H9 (cell line): ENCODE measurements at regions not wholly inside any gene's neighbourhood (a gene's known extent, or its start where the extent isn't known, plus 50 kb on each side); places are given as distances from the start of the nearest gene placed in this dataset.

Experiments used
- DNase-seq: peaks from one replicate; pipeline ENCODE4 v3.0.0-alpha.2; 2017
- H2AFZ ChIP-seq: one replicate; pipeline ENCODE4 v1.6.1; 2013; ENCODE audit warnings: mild to moderate bottlenecking, low read length, control low read depth, moderate library complexity
- H2AK5ac ChIP-seq: 2 replicates; pipeline ENCODE4 v1.6.1; 2013; ENCODE audit warnings: low read length, control low read depth, mixed read lengths; ENCODE audit not compliant: insufficient read length
- H2BK120ac ChIP-seq: one replicate; pipeline ENCODE4 v1.6.1; 2013; ENCODE audit warnings: low read depth, mild to moderate bottlenecking, low read length, control low read depth, inconsistent platforms; ENCODE audit not compliant: poor library complexity, severe bottlenecking
- H2BK12ac ChIP-seq: 2 replicates; pipeline ENCODE4 v1.6.1; 2013; ENCODE audit warnings: low read length, control low read depth, mixed read lengths, low read depth; ENCODE audit not compliant: insufficient read length
- H2BK15ac ChIP-seq: 2 replicates; pipeline ENCODE4 v1.6.1; 2013; ENCODE audit warnings: low read depth, low read length, control low read depth
- H2BK20ac ChIP-seq: one replicate; pipeline ENCODE4 v1.6.1; 2013; ENCODE audit warnings: low read depth, mild to moderate bottlenecking, low read length, control low read depth, inconsistent platforms; ENCODE audit not compliant: poor library complexity, severe bottlenecking
- H2BK5ac ChIP-seq: 2 replicates; pipeline ENCODE4 v1.6.1; 2013; ENCODE audit warnings: low read length, control low read depth, mixed read lengths; ENCODE audit not compliant: insufficient read length
- H3K14ac ChIP-seq: 2 replicates; pipeline ENCODE4 v1.6.1; 2013; ENCODE audit warnings: low read length, control low read depth; ENCODE audit not compliant: insufficient read depth
- H3K18ac ChIP-seq: 2 replicates; pipeline ENCODE4 v1.6.1; 2013; ENCODE audit warnings: low read depth, mild to moderate bottlenecking, mixed read lengths, low read length, control low read depth; ENCODE audit not compliant: insufficient read length
- H3K23ac ChIP-seq: 2 replicates; pipeline ENCODE4 v1.6.1; 2013; ENCODE audit warnings: low read length, control low read depth, mixed read lengths, low read depth; ENCODE audit not compliant: insufficient read length
- H3K23me2 ChIP-seq: 2 replicates; pipeline ENCODE4 v1.6.1; 2013; ENCODE audit warnings: low read depth, mild to moderate bottlenecking, mixed read lengths, low read length, control low read depth; ENCODE audit not compliant: insufficient read length, poor library complexity, severe bottlenecking
- H3K27ac ChIP-seq: 2 replicates; pipeline ENCODE4 v1.5.1; 2013; ENCODE audit warnings: low read length, control low read depth, mixed read lengths, low read depth; ENCODE audit not compliant: insufficient read length
- H3K27me3 ChIP-seq: 2 replicates; pipeline ENCODE4 v1.6.1; 2013; ENCODE audit warnings: low read length, control low read depth, inconsistent platforms; ENCODE audit not compliant: insufficient read depth
- H3K4ac ChIP-seq: 2 replicates; pipeline ENCODE4 v1.6.1; 2013; ENCODE audit warnings: low read depth, mild to moderate bottlenecking, control low read depth, inconsistent platforms, low read length, moderate library complexity
- H3K4me1 ChIP-seq: 2 replicates; pipeline ENCODE4 v1.6.1; 2013; ENCODE audit warnings: low read length, control low read depth, inconsistent platforms; ENCODE audit not compliant: insufficient read depth
- H3K4me2 ChIP-seq: 2 replicates; pipeline ENCODE4 v1.6.1; 2013; ENCODE audit warnings: low read length, control low read depth, mixed read lengths; ENCODE audit not compliant: insufficient read length, insufficient read depth
- H3K56ac ChIP-seq: 2 replicates; pipeline ENCODE4 v1.6.1; 2013; ENCODE audit warnings: low read depth, mild to moderate bottlenecking, mixed read lengths, low read length, control low read depth; ENCODE audit not compliant: insufficient read length
- H3K79me1 ChIP-seq: 2 replicates; pipeline ENCODE4 v1.6.1; 2013; ENCODE audit warnings: low read depth, mild to moderate bottlenecking, moderate library complexity, low read length, control low read depth, inconsistent platforms; ENCODE audit not compliant: insufficient read depth, poor library complexity, severe bottlenecking
- H3K79me2 ChIP-seq: 2 replicates; pipeline ENCODE4 v1.6.1; 2013; ENCODE audit warnings: low read length, control low read depth, inconsistent platforms; ENCODE audit not compliant: insufficient read depth
- H3K9ac ChIP-seq: 2 replicates; pipeline ENCODE4 v1.6.1; 2013; ENCODE audit warnings: low read length, control low read depth, mixed read lengths; ENCODE audit not compliant: insufficient read length; ENCODE audit errors: extremely low read depth
- H3K9me3 ChIP-seq: one replicate; pipeline ENCODE4 v1.6.1; 2013; ENCODE audit warnings: low read depth, low read length, inconsistent platforms; ENCODE audit not compliant: control insufficient read depth
- H3T11ph ChIP-seq: one replicate; pipeline ENCODE4 v1.6.1; 2013; ENCODE audit warnings: mild to moderate bottlenecking, low read length, control low read depth, inconsistent platforms
- H4K20me1 ChIP-seq: one replicate; pipeline ENCODE4 v1.6.1; 2013; ENCODE audit not compliant: control insufficient read depth, insufficient read length, insufficient read depth
- H4K5ac ChIP-seq: 2 replicates; pipeline ENCODE4 v1.6.1; 2013; ENCODE audit warnings: low read depth, mild to moderate bottlenecking, mixed read lengths, low read length, control low read depth; ENCODE audit not compliant: insufficient read length
- H4K8ac ChIP-seq: replicated peaks from 2 replicates; pipeline ENCODE4 v1.6.1; 2013; ENCODE audit warnings: low read length, control low read depth, mixed read lengths, low read depth; ENCODE audit not compliant: insufficient read length
- H4K91ac ChIP-seq: 2 replicates; pipeline ENCODE4 v1.6.1; 2013; ENCODE audit warnings: low read depth, mild to moderate bottlenecking, moderate library complexity, mixed read lengths, low read length, control low read depth; ENCODE audit not compliant: insufficient read length
- H3K27ac Mint-ChIP-seq, 3 experiments: 2 replicates in 2 of 3; 3 replicates in 1 of 3; pipeline ENCODE4 v1.8.0; 2020 to 2021; ENCODE audit warnings: mixed read lengths in 3 of 3, mild to moderate bottlenecking in 1 of 3, moderate library complexity in 1 of 3
- H3K27me3 Mint-ChIP-seq: 2 replicates; pipeline ENCODE4 v1.8.0; 2021; ENCODE audit warnings: low read depth, mild to moderate bottlenecking, moderate library complexity, mixed read lengths
- H3K36me3 Mint-ChIP-seq, 3 experiments: 2 replicates in 2 of 3; 3 replicates in 1 of 3; pipeline ENCODE4 v1.8.0; 2020 to 2021; ENCODE audit warnings: low read depth in 3 of 3, mixed read lengths in 3 of 3; ENCODE audit not compliant: insufficient read depth in 1 of 3
- H3K4me1 Mint-ChIP-seq, 2 experiments: 2 replicates each; pipeline ENCODE4 v1.8.0; 2020; ENCODE audit warnings: mixed read lengths in 2 of 2
- H3K4me3 Mint-ChIP-seq, 2 experiments: 2 replicates in 1 of 2; 3 replicates in 1 of 2; pipeline ENCODE4 v1.8.0; 2020 to 2021; ENCODE audit warnings: mild to moderate bottlenecking in 2 of 2, mixed read lengths in 2 of 2, moderate library complexity in 1 of 2
- H3K9me3 Mint-ChIP-seq, 2 experiments: 2 replicates in 1 of 2; 3 replicates in 1 of 2; pipeline ENCODE4 v1.8.0; 2020; ENCODE audit warnings: mild to moderate bottlenecking in 2 of 2, mixed read lengths in 2 of 2, moderate library complexity in 1 of 2
- WGBS: extraction: QIAGEN DNeasy Blood & Tissue Kit; methylation state at CpG from one replicate; pipeline ENCODE4 v1.1.7; 2013; ENCODE audit warnings: missing lambda C conversion rate, low lambda C conversion rate, mixed read lengths; ENCODE audit not compliant: insufficient read length; ENCODE audit errors: extremely low coverage; 5-methylcytosine and 5-hydroxymethylcytosine counted together
- TF ChIP-seq, protein P1 (sequence below): fragments of 200-600 bp; sonication (generic); conservative IDR thresholded peaks from 3 replicates; pipeline ENCODE4 v1.8.0; 2021; ENCODE audit warnings: antibody characterized with exemption, mild to moderate bottlenecking

DNA sequence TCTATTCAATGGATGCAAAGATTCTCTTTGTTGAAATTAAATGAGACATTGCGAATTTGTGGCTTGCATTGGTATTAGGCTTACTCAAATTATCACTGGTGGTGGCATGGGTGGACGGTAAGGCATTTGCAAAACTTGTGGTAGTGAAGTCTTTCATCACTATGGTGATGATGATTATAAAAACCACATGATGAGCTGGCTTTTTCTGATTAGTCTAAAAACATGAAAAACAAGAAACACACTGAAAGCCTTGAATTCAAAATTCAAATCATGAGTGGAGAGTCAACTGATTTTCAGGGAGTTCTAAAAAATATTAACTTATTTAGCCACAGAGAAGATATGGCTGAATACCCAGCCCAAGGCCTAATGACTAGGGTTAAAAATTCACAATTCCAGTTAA lies 99.8 kb upstream of the HGF start:
- Histone ChIP-seq H2BK120ac (no peak overlapping the region), H4K91ac (no peak overlapping the region), H3T11ph (no peak overlapping the region), H2AK5ac (no peak overlapping the region), H2BK12ac (no peak overlapping the region), H3K9me3 (no peaks in the 10 kb centered on the region), H3K4ac (no peak overlapping the region), H4K8ac (no peak overlapping the region), H2BK5ac (no peak overlapping the region), H3K79me2 (no peaks in the 10 kb centered on the region), H3K79me1 (no peaks in the 10 kb centered on the region), H3K56ac (no peak overlapping the region), H3K27ac (no peak overlapping the region), H4K20me1 (no peaks in the 10 kb centered on the region), H2BK20ac (no peak overlapping the region), H3K4me1 (no peaks in the 10 kb centered on the region), H3K18ac (no peak overlapping the region), H3K4me2 (no peak overlapping the region), H3K14ac (no peak overlapping the region), H3K23me2 (no peaks in the 10 kb centered on the region), H3K9ac (no peak overlapping the region), H3K23ac (no peak overlapping the region), H2AFZ (no peak overlapping the region), H2BK15ac (no peak overlapping the region), H4K5ac (no peak overlapping the region), H3K27me3 (no peaks in the 10 kb centered on the region)
- Mint-ChIP-seq H3K4me3 (no peak overlapping the region), H3K36me3 (no peaks in the 10 kb centered on the region), H3K9me3 (no peaks in the 10 kb centered on the region), H3K4me1 (no peaks in the 10 kb centered on the region), H3K27me3 (no peaks in the 10 kb centered on the region), H3K27ac (no peak overlapping the region)
- DNase-seq = no peak
- WGBS = no CpG with 5 or more reads among the region's 2 CpGs
- TF ChIP-seq, protein P1, sequence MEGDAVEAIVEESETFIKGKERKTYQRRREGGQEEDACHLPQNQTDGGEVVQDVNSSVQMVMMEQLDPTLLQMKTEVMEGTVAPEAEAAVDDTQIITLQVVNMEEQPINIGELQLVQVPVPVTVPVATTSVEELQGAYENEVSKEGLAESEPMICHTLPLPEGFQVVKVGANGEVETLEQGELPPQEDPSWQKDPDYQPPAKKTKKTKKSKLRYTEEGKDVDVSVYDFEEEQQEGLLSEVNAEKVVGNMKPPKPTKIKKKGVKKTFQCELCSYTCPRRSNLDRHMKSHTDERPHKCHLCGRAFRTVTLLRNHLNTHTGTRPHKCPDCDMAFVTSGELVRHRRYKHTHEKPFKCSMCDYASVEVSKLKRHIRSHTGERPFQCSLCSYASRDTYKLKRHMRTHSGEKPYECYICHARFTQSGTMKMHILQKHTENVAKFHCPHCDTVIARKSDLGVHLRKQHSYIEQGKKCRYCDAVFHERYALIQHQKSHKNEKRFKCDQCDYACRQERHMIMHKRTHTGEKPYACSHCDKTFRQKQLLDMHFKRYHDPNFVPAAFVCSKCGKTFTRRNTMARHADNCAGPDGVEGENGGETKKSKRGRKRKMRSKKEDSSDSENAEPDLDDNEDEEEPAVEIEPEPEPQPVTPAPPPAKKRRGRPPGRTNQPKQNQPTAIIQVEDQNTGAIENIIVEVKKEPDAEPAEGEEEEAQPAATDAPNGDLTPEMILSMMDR = no peak
